Psoas muscle (tissue), 7 donors: ENCODE measurements at regions not wholly inside any gene's neighbourhood (a gene's known extent, or its start where the extent isn't known, plus 50 kb on each side); places are given as distances from the start of the nearest gene placed in this dataset.

Experiments
- ATAC-seq, 4 donors: fragments of 200-7000 bp; cut with Tn5 transposase; one replicate each; pipeline ENCODE4 v1.9.1; 2020; ENCODE audit warnings: moderate library complexity in 3 of 4, mild to moderate bottlenecking in 2 of 4
- DNase-seq, 2 donors: peaks; one replicate each; pipeline ENCODE4 v3.0.0-alpha.2; 2020
- H3K27ac ChIP-seq: fragments of 200-600 bp; one replicate; pipeline ENCODE4 v1.8.0; 2022
- H3K27me3 ChIP-seq, 3 donors: fragments of 200-600 bp in 1 of 3; one replicate each; pipeline versions ENCODE4 v1.6.1 to v1.8.0; 2013 to 2022; ENCODE audit warnings: low read length in 2 of 3, mild to moderate bottlenecking in 2 of 3, moderate library complexity in 1 of 3; ENCODE audit not compliant: insufficient read depth in 3 of 3
- H3K36me3 ChIP-seq, 2 donors: fragments of 200-600 bp in 1 of 2; one replicate each; pipeline versions ENCODE4 v1.6.1 to v1.8.0; 2013 to 2022; ENCODE audit warnings: low read depth in 1 of 2, mild to moderate bottlenecking in 1 of 2, moderate library complexity in 1 of 2; ENCODE audit not compliant: insufficient read depth in 1 of 2
- H3K4me1 ChIP-seq: fragments of 200-600 bp; one replicate; pipeline ENCODE4 v1.8.0; 2022
- H3K4me3 ChIP-seq: fragments of 200-600 bp; one replicate; pipeline ENCODE4 v1.8.0; 2022; ENCODE audit warnings: mild to moderate bottlenecking
- H3K9me3 ChIP-seq: fragments of 200-600 bp; one replicate; pipeline ENCODE4 v1.8.0; 2022
- WGBS, 3 donors: extraction: QIAGEN DNeasy Blood & Tissue Kit; methylation state at CpG; one replicate each; pipeline versions ENCODE4 v1.1.6 to v1.1.7; 2013; 5-methylcytosine and 5-hydroxymethylcytosine counted together
- intact Hi-C, 2 donors: fragments of 100-400 bp; cut with DNase I; formaldehyde crosslinking; loops; one replicate each; pipeline versions ENCODE4 v1.11.0 to v1.14.2; 2022
- TF ChIP-seq, protein P1 (sequence below): fragments of 200-600 bp; IDR thresholded peaks from one replicate; pipeline ENCODE4 v1.8.0; 2022; ENCODE audit warnings: antibody characterized with exemption
- donor health status: healthy with polysubstance abuse.
- donor health status: DM: no; HTN: no; CAD: no; lungs with moderate emphysema.
- donor health status: Bipolar disorder and iron deficiency.
- donor health status: healthy.
- donor health status: DM: yes; HTN: yes; CAD: no.
- donor health status: DM: no; HTN: no; CAD: no.
- donor health status: DM: yes; HTN: yes; CAD: no.

DNA sequence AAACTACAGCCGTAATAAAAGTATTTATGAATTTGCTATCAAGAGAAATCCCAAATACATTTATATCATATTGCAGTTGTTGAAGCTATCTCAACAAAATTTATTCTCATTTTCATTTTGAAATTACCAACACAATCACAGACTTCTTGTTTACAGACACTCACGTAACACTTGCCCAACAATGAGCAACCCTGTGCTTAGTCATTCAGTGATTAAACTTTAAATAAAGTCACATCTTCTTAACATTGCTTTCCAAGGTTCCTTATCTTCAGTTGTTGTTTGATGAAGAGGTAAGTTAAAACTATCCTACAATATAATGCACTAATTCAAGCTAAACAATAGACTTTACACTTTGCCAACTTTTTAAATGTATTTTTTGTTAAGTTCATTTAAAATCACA lies 601.8 kb downstream of the SLC16A7 start:
- no peaks in the 10 kb centered on the region for H3K4me1 ChIP-seq
- no peak for ATAC-seq
- WGBS, 3 donors: 77 to 90% (median 87%) methylated on average over 2 of the region's 2 CpGs
- no peak overlapping the region for H3K27ac ChIP-seq
- no peaks in the 10 kb centered on the region for H3K36me3 ChIP-seq
- no peaks in the 10 kb centered on the region for H3K9me3 ChIP-seq
- TF ChIP-seq, protein P1, sequence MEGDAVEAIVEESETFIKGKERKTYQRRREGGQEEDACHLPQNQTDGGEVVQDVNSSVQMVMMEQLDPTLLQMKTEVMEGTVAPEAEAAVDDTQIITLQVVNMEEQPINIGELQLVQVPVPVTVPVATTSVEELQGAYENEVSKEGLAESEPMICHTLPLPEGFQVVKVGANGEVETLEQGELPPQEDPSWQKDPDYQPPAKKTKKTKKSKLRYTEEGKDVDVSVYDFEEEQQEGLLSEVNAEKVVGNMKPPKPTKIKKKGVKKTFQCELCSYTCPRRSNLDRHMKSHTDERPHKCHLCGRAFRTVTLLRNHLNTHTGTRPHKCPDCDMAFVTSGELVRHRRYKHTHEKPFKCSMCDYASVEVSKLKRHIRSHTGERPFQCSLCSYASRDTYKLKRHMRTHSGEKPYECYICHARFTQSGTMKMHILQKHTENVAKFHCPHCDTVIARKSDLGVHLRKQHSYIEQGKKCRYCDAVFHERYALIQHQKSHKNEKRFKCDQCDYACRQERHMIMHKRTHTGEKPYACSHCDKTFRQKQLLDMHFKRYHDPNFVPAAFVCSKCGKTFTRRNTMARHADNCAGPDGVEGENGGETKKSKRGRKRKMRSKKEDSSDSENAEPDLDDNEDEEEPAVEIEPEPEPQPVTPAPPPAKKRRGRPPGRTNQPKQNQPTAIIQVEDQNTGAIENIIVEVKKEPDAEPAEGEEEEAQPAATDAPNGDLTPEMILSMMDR: no peak
- H3K27me3 ChIP-seq: no peaks in the 10 kb centered on the region
- DNase-seq: no peak
- intact Hi-C loops: no loop called here
- H3K4me3 ChIP-seq: no peak overlapping the region

DNA sequence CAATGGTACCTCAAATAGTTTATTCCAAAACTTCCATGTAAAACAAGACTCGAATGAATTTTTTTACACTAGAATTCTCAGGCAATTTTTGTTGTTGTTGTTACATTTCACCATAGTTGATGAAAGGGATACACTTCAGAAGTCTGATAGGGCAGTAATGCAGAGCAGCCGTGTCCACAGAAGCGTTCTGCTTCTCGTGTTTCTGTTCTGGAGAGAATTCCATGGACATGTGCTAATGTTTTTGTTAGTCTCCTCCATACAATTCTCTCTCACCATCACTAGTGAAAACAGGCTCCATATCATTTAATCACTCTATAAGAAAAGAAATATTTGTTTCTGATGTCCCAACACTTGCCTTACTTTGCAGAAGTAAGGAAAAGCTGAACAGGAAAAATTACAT lies 606.1 kb downstream of the SLC16A7 start:
- 17 to 32% (median 26%) methylated on average over 4 of the region's 4 CpGs for WGBS, 3 donors
- intact Hi-C loops: no loop called here
- no peaks in the 10 kb centered on the region for H3K4me1 ChIP-seq
- H3K4me3 ChIP-seq: no peak overlapping the region
- no peak for ATAC-seq
- no peak for DNase-seq
- H3K27ac ChIP-seq: no peak overlapping the region
- TF ChIP-seq, protein P1: no peak
- no peaks in the 10 kb centered on the region for H3K36me3 ChIP-seq
- no peaks in the 10 kb centered on the region for H3K9me3 ChIP-seq
- H3K27me3 ChIP-seq: no peaks in the 10 kb centered on the region

DNA sequence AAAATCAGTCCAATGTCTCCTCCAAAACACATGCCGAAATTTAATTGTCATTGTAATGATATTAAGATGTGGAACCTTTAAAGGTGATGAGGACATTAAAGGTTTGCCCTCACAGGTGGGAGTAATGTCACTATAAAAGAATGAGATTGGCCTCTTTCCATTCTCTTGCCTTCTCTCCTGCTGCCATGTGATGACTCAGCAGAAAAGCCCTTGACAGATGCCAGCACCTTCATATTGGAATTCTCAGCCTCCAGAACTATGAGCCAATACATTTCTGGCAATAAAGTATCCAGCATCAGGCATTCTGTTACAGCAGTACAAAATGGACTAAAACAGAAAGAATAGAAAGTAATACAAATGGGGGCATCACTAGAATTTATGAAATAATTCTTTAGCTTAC lies 609.7 kb downstream of the SLC16A7 start:
- H3K36me3 ChIP-seq: no peaks in the 10 kb centered on the region
- H3K4me1 ChIP-seq: no peaks in the 10 kb centered on the region
- H3K27me3 ChIP-seq: no peaks in the 10 kb centered on the region
- no peak overlapping the region for H3K4me3 ChIP-seq
- no peak overlapping the region for H3K27ac ChIP-seq
- intact Hi-C loops: no loop called here
- ATAC-seq (no peak), DNase-seq (no peak)
- TF ChIP-seq, protein P1: no peak
- 70 to 85% (median 73%) methylated on average over 1 of the region's 1 CpG for WGBS, 3 donors
- H3K9me3 ChIP-seq: no peaks in the 10 kb centered on the region

DNA sequence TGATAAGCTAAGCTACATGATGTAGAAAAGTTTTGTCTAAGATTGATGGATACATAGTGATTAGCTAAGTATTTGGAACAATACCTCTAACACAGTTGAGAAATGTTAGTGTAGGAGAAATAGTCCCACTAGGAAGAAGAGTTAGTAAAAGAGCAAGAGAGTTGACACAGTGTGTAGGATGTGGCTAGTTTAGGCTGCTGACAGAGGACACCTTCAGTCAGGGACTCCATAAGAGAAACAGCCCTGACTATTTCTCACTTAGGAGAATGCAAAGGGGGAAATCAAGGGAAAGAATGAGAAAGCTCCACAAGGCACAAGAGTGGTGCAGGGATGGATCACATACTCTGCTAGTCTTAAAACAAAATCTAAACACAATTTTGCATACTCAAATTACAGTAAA lies 613.7 kb downstream of the SLC16A7 start:
- no peaks in the 10 kb centered on the region for H3K4me1 ChIP-seq
- DNase-seq (no peak), ATAC-seq (no peak)
- H3K27ac ChIP-seq: no peak overlapping the region
- intact Hi-C loops: no loop called here
- no peaks in the 10 kb centered on the region for H3K36me3 ChIP-seq
- no peak overlapping the region for H3K4me3 ChIP-seq
- H3K27me3 ChIP-seq: no peaks in the 10 kb centered on the region
- TF ChIP-seq, protein P1: no peak
- H3K9me3 ChIP-seq: no peaks in the 10 kb centered on the region

DNA sequence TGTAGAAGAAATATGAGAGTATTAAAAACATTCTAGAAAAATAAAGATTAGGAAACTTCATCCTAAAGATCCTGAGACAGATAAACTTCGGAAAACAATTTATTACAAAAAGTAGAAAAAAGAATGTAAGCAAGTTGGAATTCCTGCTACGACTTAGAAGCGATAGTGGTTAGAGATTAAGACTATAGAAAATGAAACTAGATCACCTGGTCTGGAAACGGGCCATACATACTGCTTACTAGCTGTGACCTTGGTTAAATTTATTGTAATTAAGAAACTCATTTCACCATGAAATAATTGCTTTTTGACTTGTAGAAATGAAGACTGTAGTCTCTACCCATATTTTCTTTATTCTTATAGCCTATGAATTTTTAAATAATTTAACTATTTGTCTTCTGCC lies 614.1 kb downstream of the SLC16A7 start:
- ATAC-seq (no peak), DNase-seq (no peak)
- Histone ChIP-seq H3K27me3 (no peaks in the 10 kb centered on the region), H3K4me1 (no peaks in the 10 kb centered on the region), H3K9me3 (no peaks in the 10 kb centered on the region), H3K36me3 (no peaks in the 10 kb centered on the region), H3K27ac (no peak overlapping the region), H3K4me3 (no peak overlapping the region)
- TF ChIP-seq, protein P1: no peak
- intact Hi-C loops: no loop called here
- WGBS, 3 donors: 70 to 80% (median 74%) methylated on average over 4 of the region's 4 CpGs
